HPDE6-E6E7 (cell line): ENCODE measurements at regions not wholly inside any gene's neighbourhood (a gene's known extent, or its start where the extent isn't known, plus 50 kb on each side); places are given as distances from the start of the nearest gene placed in this dataset.
"Not testable (repeated sequence)": the region's sequence is repeated elsewhere in the genome, so short reads cannot be mapped to it uniquely, and the experiment has no call there.

Experiments
- DNase-seq: peaks from one replicate; pipeline ENCODE4 v3.0.0; 2011; ENCODE audit warnings: missing footprints; ENCODE audit errors: extremely low spot score

- DNase-seq, result no peak
Observed at GRCh38 chr18:78787751-78788150, 191.9 kb upstream of the SALL3 start.

GRCh38 chr18:78788161-78788560, 191.5 kb upstream of the SALL3 start:
- no peak for DNase-seq

- no peak for DNase-seq
Observed at GRCh38 chr18:78789850-78790249, 189.8 kb upstream of the SALL3 start.

- no peak for DNase-seq
Observed at GRCh38 chr18:78790511-78790910, 189.1 kb upstream of the SALL3 start.

- no peak for DNase-seq
Observed at GRCh38 chr18:78790960-78791359, 188.7 kb upstream of the SALL3 start.

GRCh38 chr18:78792094-78792493, 187.5 kb upstream of the SALL3 start:
- no peak for DNase-seq

GRCh38 chr18:78792736-78793135, 186.9 kb upstream of the SALL3 start:
- DNase-seq, result no peak

- no peak for DNase-seq
Observed at GRCh38 chr18:78793313-78794070, 186.1 kb upstream of the SALL3 start.

GRCh38 chr18:78794071-78794430, 185.6 kb upstream of the SALL3 start:
- DNase-seq, result no peak

GRCh38 chr18:78796693-78797455, 182.7 kb upstream of the SALL3 start:
- DNase-seq, result no peak

GRCh38 chr18:78797499-78797898, 182.1 kb upstream of the SALL3 start:
- no peak for DNase-seq

- no peak for DNase-seq
Observed at GRCh38 chr18:78798402-78799175, 181.0 kb upstream of the SALL3 start.

- DNase-seq, result no peak
Observed at GRCh38 chr18:78799382-78800089, 180.1 kb upstream of the SALL3 start.

GRCh38 chr18:78800102-78800851, 179.3 kb upstream of the SALL3 start:
- not testable (repeated sequence) for DNase-seq

- no peak for DNase-seq
Observed at GRCh38 chr18:78801011-78801410, 178.6 kb upstream of the SALL3 start.

- no peak for DNase-seq
Observed at GRCh38 chr18:78803104-78803503, 176.5 kb upstream of the SALL3 start.

- no peak for DNase-seq
Observed at GRCh38 chr18:78804206-78805030, 175.2 kb upstream of the SALL3 start.

- DNase-seq, result no peak
Observed at GRCh38 chr18:78805840-78806239, 173.8 kb upstream of the SALL3 start.

- DNase-seq, result no peak
Observed at GRCh38 chr18:78807668-78808067, 171.9 kb upstream of the SALL3 start.

- DNase-seq, result no peak
Observed at GRCh38 chr18:78809845-78810244, 169.8 kb upstream of the SALL3 start.
